Keratinocyte (primary cell): ENCODE measurements at regions not wholly inside any gene's neighbourhood (a gene's known extent, or its start where the extent isn't known, plus 50 kb on each side); places are given as distances from the start of the nearest gene placed in this dataset.

Experiments
- DNase-seq: peaks from one replicate; pipeline ENCODE4 v3.0.0-alpha.2; 2011; ENCODE audit warnings: low read depth, missing footprints, low spot score
- FAIRE-seq: peaks from 2 replicates; lab custom pipeline; 2011; peaks lifted over from hg19 to GRCh38; lab: Jason Lieb, UNC
- H2AFZ ChIP-seq: 2 replicates; pipeline ENCODE4 v1.6.0; 2012; ENCODE audit warnings: low read length, control low read depth, inconsistent platforms; ENCODE audit not compliant: control insufficient read depth
- H3K27ac ChIP-seq: 2 replicates; pipeline ENCODE4 v1.5.1; 2011; ENCODE audit warnings: low read length; ENCODE audit not compliant: control insufficient read depth, insufficient read depth
- H3K27me3 ChIP-seq: 3 replicates; pipeline ENCODE4 v1.6.0; 2011; ENCODE audit warnings: low read length; ENCODE audit not compliant: control insufficient read depth, insufficient read depth; ENCODE audit errors: extremely low read depth
- H3K36me3 ChIP-seq, 2 experiments: 2 replicates in 1 of 2; 3 replicates in 1 of 2; pipeline ENCODE4 v1.5.1; 2011; ENCODE audit warnings: low read length in 2 of 2, mild to moderate bottlenecking in 1 of 2; ENCODE audit not compliant: control insufficient read depth in 2 of 2, insufficient read depth in 2 of 2; ENCODE audit errors: extremely low read depth in 1 of 2
- H3K4me1 ChIP-seq: 3 replicates; pipeline ENCODE4 v1.5.1; 2011; ENCODE audit warnings: low read length; ENCODE audit not compliant: control insufficient read depth, insufficient read depth; ENCODE audit errors: extremely low read depth
- H3K4me2 ChIP-seq: 3 replicates; pipeline ENCODE4 v1.6.0; 2011; ENCODE audit warnings: low read depth, low read length; ENCODE audit not compliant: control insufficient read depth, insufficient read depth; ENCODE audit errors: extremely low read depth
- H3K4me3 ChIP-seq, 3 experiments: fragments of 200-600 bp in 1 of 3; sonication (generic) in 1 of 3; 2 replicates in 2 of 3; 3 replicates in 1 of 3; pipeline ENCODE4 v1.5.1; 2011 to 2016; ENCODE audit warnings: low read length in 3 of 3, mild to moderate bottlenecking in 3 of 3, control low read depth in 2 of 3, inconsistent platforms in 1 of 3, low read depth in 1 of 3, mixed read lengths in 1 of 3, mixed run types in 1 of 3, moderate library complexity in 1 of 3; ENCODE audit not compliant: control insufficient read depth in 2 of 3, insufficient read depth in 2 of 3; ENCODE audit errors: extremely low read depth in 1 of 3
- H3K79me2 ChIP-seq: 2 replicates; pipeline ENCODE4 v1.6.0; 2012; ENCODE audit warnings: low read length; ENCODE audit not compliant: control insufficient read depth, insufficient read depth
- H3K9ac ChIP-seq: 3 replicates; pipeline ENCODE4 v1.6.0; 2011; ENCODE audit warnings: low read length; ENCODE audit not compliant: control insufficient read depth, insufficient read depth; ENCODE audit errors: extremely low read depth
- H3K9me1 ChIP-seq: 3 replicates; pipeline ENCODE4 v1.6.0; 2011; ENCODE audit warnings: low read length; ENCODE audit not compliant: control insufficient read depth, insufficient read depth; ENCODE audit errors: extremely low read depth
- H3K9me3 ChIP-seq: 2 replicates; pipeline ENCODE4 v1.5.1; 2012; ENCODE audit warnings: low read depth, low read length; ENCODE audit not compliant: control insufficient read depth
- H4K20me1 ChIP-seq: 3 replicates; pipeline ENCODE4 v1.6.0; 2011; ENCODE audit warnings: low read length; ENCODE audit not compliant: control insufficient read depth, insufficient read depth; ENCODE audit errors: extremely low read depth
- CTCF ChIP-seq, 3 experiments: IDR thresholded peaks in 1 of 3; conservative IDR thresholded peaks in 1 of 3; optimal IDR thresholded peaks in 1 of 3; 2 replicates in 2 of 3; 3 replicates in 1 of 3; pipeline versions ENCODE3 to v1.5.1; 2011; ENCODE audit warnings: low read length in 3 of 3, mild to moderate bottlenecking in 3 of 3, moderate library complexity in 2 of 3, control low read depth in 1 of 3, inconsistent platforms in 1 of 3; ENCODE audit not compliant: insufficient read depth in 2 of 3; ENCODE audit errors: extremely low read depth in 1 of 3
- EZH2 ChIP-seq: IDR thresholded peaks from one replicate; pipeline ENCODE4 v1.6.1; 2012; ENCODE audit warnings: inconsistent platforms, mild to moderate bottlenecking, low read length, moderate library complexity
- dilution Hi-C: fragments of 300-500 bp; cut with MboI; formaldehyde crosslinking; loops from one replicate; pipeline ENCODE4 v1.7.0; 2020; ENCODE audit warnings: low sequenced_read_pairs; ENCODE audit not compliant: extremely low pct_ligation_motif_present

- H3K27me3 ChIP-seq, result peaks cover 4% of the 10 kb centered on the region
- FAIRE-seq (no peak), DNase-seq (no peak)
- H3K9me3 ChIP-seq, result no peaks in the 10 kb centered on the region
- H3K4me2 ChIP-seq, result no peak overlapping the region
- TF ChIP-seq CTCF (optimal IDR thresholded peaks at IDR 0.05 in 1 of 3, IDR thresholded peaks at IDR 0.05 in 1 of 3, conservative IDR thresholded peaks at IDR 0.05 in 1 of 3; ENCODE audit: extremely low read depth in 1 of 3, insufficient read depth in 2 of 3, low read length in 3 of 3), result no peak
- no peaks in the 10 kb centered on the region for H3K79me2 ChIP-seq
- H3K27ac ChIP-seq, result no peak overlapping the region
- H3K36me3 ChIP-seq, result no peaks in the 10 kb centered on the region
- H3K9me1 ChIP-seq, result no peaks in the 10 kb centered on the region
- H2AFZ ChIP-seq, result no peak overlapping the region
- no peak overlapping the region for H3K9ac ChIP-seq
- H3K4me1 ChIP-seq, result peaks cover 6% of the 10 kb centered on the region
- dilution Hi-C loops, result no loop called here
- no peaks in the 10 kb centered on the region for H4K20me1 ChIP-seq
- no peak overlapping the region for H3K4me3 ChIP-seq
Observed at GRCh38 chr4:183391204-183391603, 53.2 kb upstream of the CDKN2AIP start.

- no peaks in the 10 kb centered on the region for H3K36me3 ChIP-seq
- no peaks in the 10 kb centered on the region for H3K79me2 ChIP-seq
- DNase-seq (no peak), FAIRE-seq (no peak)
- H3K4me1 ChIP-seq, result peaks cover 9% of the 10 kb centered on the region
- TF ChIP-seq EZH2 (no peak), CTCF (optimal IDR thresholded peaks at IDR 0.05 in 1 of 3, IDR thresholded peaks at IDR 0.05 in 1 of 3, conservative IDR thresholded peaks at IDR 0.05 in 1 of 3; ENCODE audit: extremely low read depth in 1 of 3, insufficient read depth in 2 of 3, low read length in 3 of 3) (no peak)
- dilution Hi-C loops, result no loop called here
- no peak overlapping the region for H3K27ac ChIP-seq
- no peak overlapping the region for H2AFZ ChIP-seq
- H3K4me2 ChIP-seq, result no peak overlapping the region
- H4K20me1 ChIP-seq, result no peaks in the 10 kb centered on the region
- H3K9me3 ChIP-seq, result no peaks in the 10 kb centered on the region
- H3K27me3 ChIP-seq, result peaks cover 4% of the 10 kb centered on the region
- H3K4me3 ChIP-seq, result no peak overlapping the region
- H3K9me1 ChIP-seq, result no peaks in the 10 kb centered on the region
- no peak overlapping the region for H3K9ac ChIP-seq
Observed at GRCh38 chr4:183392377-183392776, 52.1 kb upstream of the CDKN2AIP start.
